HG03139 (cell line): ENCODE measurements at regions not wholly inside any gene's neighbourhood (a gene's known extent, or its start where the extent isn't known, plus 50 kb on each side); places are given as distances from the start of the nearest gene placed in this dataset.
"Not testable (repeated sequence)": the region's sequence is repeated elsewhere in the genome, so short reads cannot be mapped to it uniquely, and the experiment has no call there.

ENCODE experiments used
- ATAC-seq: cut with Tn5 transposase; IDR thresholded peaks from one replicate; pipeline ENCODE4 v1.9.1; 2021; ENCODE audit not compliant: unreplicated experiment

GRCh38 chr15:38002883-38003477 lies 68.5 kb downstream of the TMCO5A start:
- peak; percentile 67 for ATAC-seq

- ATAC-seq: no peak
Measured at GRCh38 chr15:38004218-38004861, 69.9 kb downstream of the TMCO5A start.

- no peak for ATAC-seq
Measured at GRCh38 chr15:38005953-38006808, 71.7 kb downstream of the TMCO5A start.

GRCh38 chr15:38010395-38010794 lies 76.0 kb downstream of the TMCO5A start:
- no peak for ATAC-seq

GRCh38 chr15:38012894-38013293 lies 78.5 kb downstream of the TMCO5A start:
- ATAC-seq: no peak

GRCh38 chr15:38017721-38018120 lies 83.3 kb downstream of the TMCO5A start:
- ATAC-seq: no peak

- ATAC-seq: no peak
Measured at GRCh38 chr15:38019066-38019465, 84.6 kb downstream of the TMCO5A start.

- no peak for ATAC-seq
Measured at GRCh38 chr15:38021259-38021658, 86.8 kb downstream of the TMCO5A start.

- ATAC-seq: no peak
Measured at GRCh38 chr15:38024293-38025091, 90.1 kb downstream of the TMCO5A start.

GRCh38 chr15:38025656-38026055 lies 91.2 kb downstream of the TMCO5A start:
- ATAC-seq: not testable (repeated sequence)

- ATAC-seq: no peak
Measured at GRCh38 chr15:38028869-38029268, 94.4 kb downstream of the TMCO5A start.

- no peak for ATAC-seq
Measured at GRCh38 chr15:38029736-38030135, 95.3 kb downstream of the TMCO5A start.

GRCh38 chr15:38030609-38031008 lies 96.2 kb downstream of the TMCO5A start:
- ATAC-seq: no peak

GRCh38 chr15:38035701-38036100 lies 101.3 kb downstream of the TMCO5A start:
- ATAC-seq: no peak

- ATAC-seq: no peak
Measured at GRCh38 chr15:38036790-38037338, 102.4 kb downstream of the TMCO5A start.

- no peak for ATAC-seq
Measured at GRCh38 chr15:38038659-38039442, 104.4 kb downstream of the TMCO5A start.

- ATAC-seq: no peak
Measured at GRCh38 chr15:38040615-38041014, 106.2 kb downstream of the TMCO5A start.

GRCh38 chr15:38041576-38041975 lies 107.1 kb downstream of the TMCO5A start:
- ATAC-seq: no peak

- ATAC-seq: no peak
Measured at GRCh38 chr15:38042211-38042610, 107.8 kb downstream of the TMCO5A start.
